K562 (cell line): ENCODE measurements at regions not wholly inside any gene's neighbourhood (a gene's known extent, or its start where the extent isn't known, plus 50 kb on each side); places are given as distances from the start of the nearest gene placed in this dataset.

ENCODE experiments used
- ATAC-seq: fragments of 200-7000 bp; cut with Tn5 transposase; 3 replicates; pipeline ENCODE4 v1.9.1; 2020; ENCODE audit warnings: moderate library complexity
- BruUV-seq: library from RNA; stranded (reverse); fragments of 400-500 nt; replicated peaks from 2 replicates; lab custom pipeline; 2021; lab: Mats Ljungman, UMichigan
- CTCF ChIA-PET: fragments of 300-600 bp; formaldehyde crosslinking; extraction: SDS; loops from one replicate; lab custom pipeline; 2021; ENCODE audit warnings: low intra/inter-chr PET ratio; lab: Yijun Ruan, JAX
- POLR2A ChIA-PET: fragments of 300-600, 350-650 bp; sonication (Branson Sonifier 250); formaldehyde crosslinking; extraction: SDS; loops from one replicate; lab custom pipeline; 2021; ENCODE audit warnings: antibody characterized with exemption, inconsistent platforms; lab: Yijun Ruan, JAX
- DNase-seq, 4 experiments: peaks; one replicate each; pipeline versions ENCODE4 v3.0.0 to v3.0.0-alpha.2; 2011 to 2018; ENCODE audit warnings: low spot score in 3 of 4, mixed read lengths in 3 of 4; ENCODE audit errors: extremely low read depth in 1 of 4
- FAIRE-seq: peaks from 2 replicates; lab custom pipeline; 2011; peaks lifted over from hg19 to GRCh38; lab: Jason Lieb, UNC
- H2AFZ ChIP-seq: 2 replicates; pipeline ENCODE4 v1.6.0; 2011; ENCODE audit warnings: low read depth, low read length, control low read depth, inconsistent platforms
- H3K27ac ChIP-seq: fragments of 200-600 bp; 3 replicates; pipeline ENCODE4 v1.8.0; 2011; ENCODE audit warnings: low read depth, mild to moderate bottlenecking, control low read depth, inconsistent platforms, low read length, moderate library complexity, mixed read lengths; ENCODE audit errors: extremely low read depth
- H3K27me3 ChIP-seq, 2 experiments: fragments of 300-600 bp in 1 of 2; 2 replicates in 1 of 2; 3 replicates in 1 of 2; pipeline versions ENCODE4 v1.6.0 to v1.8.0; 2011; ENCODE audit warnings: inconsistent platforms in 2 of 2, low read length in 2 of 2, mild to moderate bottlenecking in 1 of 2, mixed read lengths in 1 of 2, moderate library complexity in 1 of 2; ENCODE audit not compliant: control insufficient read depth in 2 of 2, insufficient read depth in 2 of 2
- H3K36me3 ChIP-seq: fragments of 300-600 bp; 3 replicates; pipeline ENCODE4 v1.8.0; 2011; ENCODE audit warnings: mild to moderate bottlenecking, low read length, inconsistent platforms; ENCODE audit not compliant: control insufficient read depth, insufficient read depth
- H3K4me1 ChIP-seq, 2 experiments: fragments of 200-600 bp in 1 of 2; replicated peaks in 1 of 2; 2 replicates in 1 of 2; 3 replicates in 1 of 2; pipeline versions ENCODE4 v1.5.1 to v1.8.0; 2011; ENCODE audit warnings: inconsistent platforms in 2 of 2, low read length in 2 of 2, mild to moderate bottlenecking in 1 of 2, mixed read lengths in 1 of 2, moderate library complexity in 1 of 2; ENCODE audit not compliant: control insufficient read depth in 2 of 2, insufficient read depth in 2 of 2
- H3K4me2 ChIP-seq: 2 replicates; pipeline ENCODE4 v1.6.1; 2011; ENCODE audit warnings: low read length, control low read depth, inconsistent platforms, mixed read lengths; ENCODE audit not compliant: insufficient read depth
- H3K4me3 ChIP-seq: fragments of 200-600 bp; sonication (generic), shearing (Covaris generic); 2 replicates; pipeline ENCODE4 v1.5.1; 2016; ENCODE audit warnings: control low read depth, inconsistent platforms
- H3K79me2 ChIP-seq: fragments of 200-600 bp; 3 replicates; pipeline ENCODE4 v1.8.0; 2011; ENCODE audit warnings: low read length, inconsistent platforms; ENCODE audit not compliant: control insufficient read depth, insufficient read depth
- H3K9ac ChIP-seq, 2 experiments: 2 replicates each; pipeline versions ENCODE4 v1.6.0 to v1.6.1; 2011; ENCODE audit warnings: low read depth in 2 of 2, low read length in 2 of 2, control low read depth in 1 of 2, inconsistent platforms in 1 of 2, mild to moderate bottlenecking in 1 of 2, mixed read lengths in 1 of 2; ENCODE audit not compliant: insufficient read depth in 1 of 2
- H3K9me1 ChIP-seq: one replicate; pipeline ENCODE4 v1.6.0; 2011; ENCODE audit warnings: inconsistent platforms, mild to moderate bottlenecking, low read length, moderate library complexity; ENCODE audit not compliant: control insufficient read depth, insufficient read depth
- H3K9me3 ChIP-seq: replicated peaks from 2 replicates; pipeline ENCODE4 v1.5.1; 2011; ENCODE audit warnings: low read depth, low read length, inconsistent platforms; ENCODE audit not compliant: control insufficient read depth, insufficient read depth
- H4K20me1 ChIP-seq: replicated peaks from 2 replicates; pipeline ENCODE4 v1.6.1; 2011; ENCODE audit warnings: low read length, inconsistent platforms, mixed read lengths; ENCODE audit not compliant: control insufficient read depth, insufficient read depth
- ARID3A ChIP-seq: IDR thresholded peaks from 2 replicates; pipeline ENCODE4 v1.6.1; 2012; ENCODE audit warnings: low read depth, low read length, improper control_type of control experiment, borderline replicate concordance
- ASH1L ChIP-seq: fragments of 450-650 bp; IDR thresholded peaks from 2 replicates; pipeline ENCODE4 v1.6.1; 2018; ENCODE audit warnings: borderline replicate concordance, mild to moderate bottlenecking, low read depth; ENCODE audit not compliant: partially characterized antibody
- C11orf30 ChIP-seq: fragments of 450-650 bp; IDR thresholded peaks from 2 replicates; pipeline ENCODE4 v1.6.1; 2016; ENCODE audit warnings: low read depth, mild to moderate bottlenecking
- HDAC6 ChIP-seq: IDR thresholded peaks from 2 replicates; pipeline ENCODE4 v1.6.1; 2012; ENCODE audit warnings: low read depth, mild to moderate bottlenecking, control low read depth, inconsistent platforms, low read length, moderate library complexity
- MAFF ChIP-seq: IDR thresholded peaks from 2 replicates; pipeline ENCODE4 v1.6.1; 2012; ENCODE audit warnings: low read length, improper control_type of control experiment
- MAFG ChIP-seq: fragments of 450-650 bp; conservative IDR thresholded peaks from 2 replicates; pipeline ENCODE4 v1.6.1; 2016; ENCODE audit warnings: missing genetic modification characterization, missing compliant biosample characterization
- MAFK ChIP-seq: IDR thresholded peaks from 2 replicates; pipeline ENCODE4 v1.6.1; 2011; ENCODE audit warnings: low read length, improper control_type of control experiment
- NFE2 ChIP-seq: IDR thresholded peaks from 2 replicates; pipeline ENCODE4 v1.6.1; 2014; ENCODE audit warnings: antibody characterized with exemption, low read depth
- NFE2L1 ChIP-seq: fragments of 450-650 bp; IDR thresholded peaks from 2 replicates; pipeline ENCODE4 v1.6.1; 2016; ENCODE audit warnings: missing genetic modification characterization, low read depth, mild to moderate bottlenecking, missing compliant biosample characterization, moderate library complexity, borderline replicate concordance
- ZNF316 ChIP-seq: fragments of 450-650 bp; IDR thresholded peaks from 2 replicates; pipeline ENCODE4 v1.6.1; 2016
- WGBS: fragments of 100-300 bp; shearing (Covaris generic); methylation state at CpG from one replicate; pipeline ENCODE4 v1.1.6; 2016; ENCODE audit warnings: low coverage, mixed read lengths; ENCODE audit not compliant: insufficient coverage; ENCODE audit errors: missing lambda C conversion rate; 5-methylcytosine and 5-hydroxymethylcytosine counted together
- in situ Hi-C: fragments of 300-500 bp; cut with MboI; formaldehyde crosslinking; loops from 4 replicates; pipeline ENCODE4 v1.15.0; 2018; ENCODE audit warnings: inconsistent platforms, mixed read lengths
- intact Hi-C: fragments of 100-400 bp; cut with micrococcal nuclease; formaldehyde crosslinking; loops from 2 replicates; pipeline ENCODE4 v1.14.2; 2022

GRCh38 chr12:127681151-127681754 lies 585.7 kb upstream of the TMEM132C start:
- BruUV-seq, result no TSS peak
- Histone ChIP-seq H3K27me3 (no peaks in the 10 kb centered on the region), H3K4me1 (no peaks in the 10 kb centered on the region), H4K20me1 (no peaks in the 10 kb centered on the region), H3K27ac (no peak overlapping the region), H2AFZ (no peak overlapping the region), H3K9me1 (no peaks in the 10 kb centered on the region), H3K9ac (no peak overlapping the region), H3K79me2 (no peaks in the 10 kb centered on the region), H3K4me3 (no peak overlapping the region), H3K36me3 (no peaks in the 10 kb centered on the region), H3K9me3 (no peaks in the 10 kb centered on the region), H3K4me2 (no peak overlapping the region)
- in situ Hi-C loops (no loop called here), intact Hi-C loops (loop anchor here (10.0 kb wide), 1 partner anchor 384 kb away; no protein-coding TSS in a partner anchor)
- peak; percentile 52; the same call in 1 of the 2 replicates for TF ChIP-seq C11orf30
- TF ChIP-seq MAFF, result peak; percentile 70
- TF ChIP-seq NFE2L1 (tag), result peak; percentile 46; the same call in 1 of the 2 replicates
- peak; percentile 40 for TF ChIP-seq NFE2
- peak; percentile 76 for TF ChIP-seq ZNF316
- no peak for TF ChIP-seq ASH1L
- TF ChIP-seq ARID3A, result no peak
- TF ChIP-seq MAFG, result peak; percentile 75
- peak; percentile 62; the same call in 1 of the 2 replicates for TF ChIP-seq MAFK
- no peak for TF ChIP-seq HDAC6
- DNase-seq (no peak), ATAC-seq (no peak), FAIRE-seq (no peak)
- POLR2A ChIA-PET, result no interaction called here
- CTCF ChIA-PET, result no interaction called here
- 2% methylated on average over 9 of the region's 9 CpGs for WGBS
